SKM-1 (cell line): ENCODE measurements at regions not wholly inside any gene's neighbourhood (a gene's known extent, or its start where the extent isn't known, plus 50 kb on each side); places are given as distances from the start of the nearest gene placed in this dataset.
"Not testable (repeated sequence)": the region's sequence is repeated elsewhere in the genome, so short reads cannot be mapped to it uniquely, and the experiment has no call there.

Experiments
- DNase-seq: peaks from one replicate; lab custom pipeline; 2025; ENCODE audit not compliant: unreplicated experiment; lab: John Stamatoyannopoulos, UW

DNA sequence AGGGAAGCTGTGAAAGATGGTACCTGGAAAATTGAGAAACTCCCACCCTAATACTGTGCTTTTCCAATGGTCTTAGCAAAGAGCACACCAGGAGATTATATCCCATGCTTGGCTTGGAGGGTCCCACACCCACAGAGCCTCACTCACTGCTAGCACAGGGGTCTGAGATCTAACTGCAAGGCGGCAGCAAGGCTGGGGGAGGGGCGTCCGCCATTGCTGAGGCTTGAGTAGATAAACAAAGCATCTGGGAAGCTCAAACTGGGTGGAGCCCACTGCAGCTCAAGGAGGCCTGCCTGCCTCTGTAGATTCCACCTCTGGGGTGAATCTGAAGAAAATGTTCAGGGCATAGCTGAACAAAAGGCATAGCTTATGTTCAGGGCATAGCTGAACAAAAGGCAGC, 510.6 kb upstream of the LMO3 start:
- DNase-seq, result not testable (repeated sequence)

- no peak for DNase-seq
These were observed 504.4 kb upstream of the LMO3 start for GRCh38 chr12:17110316-17110715.

DNA sequence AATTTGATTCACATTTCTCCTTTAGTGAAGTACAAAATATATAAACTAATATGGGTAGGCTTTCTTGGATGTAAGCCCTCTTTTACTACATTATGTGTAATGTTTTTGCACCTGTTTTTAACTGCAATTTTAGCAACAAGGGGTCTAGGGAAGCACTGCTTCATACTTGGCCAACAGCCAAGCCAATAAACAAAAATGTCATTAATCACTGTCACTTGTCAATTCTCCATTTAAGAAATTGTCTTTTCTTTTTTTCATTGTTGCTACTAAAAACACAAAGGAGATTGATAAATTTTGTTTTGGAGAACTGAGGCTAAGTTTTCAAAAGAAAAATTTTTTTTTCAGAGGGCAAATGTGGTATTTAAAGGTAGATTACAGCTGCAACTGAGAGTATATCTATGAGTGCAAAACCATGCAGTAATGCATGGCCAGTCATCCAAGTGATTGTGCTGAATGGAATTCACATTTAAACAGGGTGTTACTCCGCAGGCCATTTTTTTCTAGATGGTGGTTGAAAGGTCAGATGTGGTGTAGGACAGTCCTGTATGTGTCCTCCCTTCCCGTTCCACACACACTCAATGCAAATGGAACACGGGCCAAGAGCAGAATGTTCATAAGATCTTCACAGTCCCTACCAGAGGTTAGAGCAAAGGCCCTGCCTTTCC, 503.0 kb upstream of the LMO3 start:
- no peak for DNase-seq

DNA sequence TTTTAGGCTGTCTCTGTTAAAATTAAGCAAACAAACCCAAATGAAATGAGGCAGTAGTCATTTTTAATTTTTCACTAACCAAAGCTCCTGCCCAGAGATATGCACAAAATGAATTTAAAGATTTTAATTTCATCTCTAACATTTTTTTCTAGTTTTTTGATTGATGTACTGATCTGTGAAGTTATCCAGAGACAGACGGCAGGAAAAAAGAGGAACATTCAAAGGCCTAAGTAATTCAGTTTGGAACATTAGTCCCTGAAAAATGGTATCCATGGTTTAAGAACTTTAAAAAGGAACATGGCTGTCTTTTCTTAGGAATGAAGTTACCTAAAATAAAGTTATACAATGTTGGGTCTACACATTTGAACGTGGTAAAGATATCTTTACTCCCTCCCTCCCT, 498.8 kb upstream of the LMO3 start:
- no peak for DNase-seq

- DNase-seq, result no peak
These were observed 491.7 kb upstream of the LMO3 start for GRCh38 chr12:17097674-17098073.

DNA sequence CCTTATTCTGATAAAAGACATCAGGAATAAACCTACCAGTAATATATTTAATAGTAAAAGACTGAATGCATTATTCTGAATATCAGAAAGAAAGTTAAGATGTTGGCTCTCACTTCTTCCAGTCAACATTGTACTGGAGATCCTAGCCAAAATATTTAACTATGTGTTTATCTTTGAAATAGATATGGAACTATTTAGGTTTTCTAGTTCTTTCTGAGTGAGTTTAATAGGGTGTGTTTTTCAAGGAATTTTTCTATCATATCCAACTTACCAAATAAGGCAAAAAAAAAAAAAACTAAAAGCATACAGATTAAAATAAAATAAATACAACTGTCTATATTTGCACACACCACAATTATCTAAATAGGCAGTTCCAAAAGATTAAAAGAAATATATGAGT, 478.9 kb upstream of the LMO3 start:
- no peak for DNase-seq

GRCh38 chr12:17079251-17079909, 473.4 kb upstream of the LMO3 start:
- DNase-seq, result no peak

GRCh38 chr12:17077594-17077993, 471.6 kb upstream of the LMO3 start:
- no peak for DNase-seq

DNA sequence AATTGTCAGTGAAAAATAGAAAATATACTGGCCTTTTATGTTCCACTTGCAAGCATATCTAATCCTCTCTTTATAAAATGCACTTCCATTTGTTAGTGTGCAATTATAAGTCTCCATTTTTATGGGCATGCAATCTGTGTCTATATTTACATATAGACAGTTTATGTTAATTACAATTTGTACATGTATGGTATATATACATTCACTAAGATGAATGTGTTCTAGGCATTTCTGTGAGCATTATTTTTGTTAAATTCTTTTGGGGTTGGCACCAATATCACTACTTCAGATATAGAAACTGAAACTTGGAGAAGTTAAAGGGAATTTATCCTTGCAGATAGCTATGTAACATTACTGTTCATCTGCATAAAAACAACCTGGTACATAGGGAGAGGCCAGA, 470.8 kb upstream of the LMO3 start:
- no peak for DNase-seq

GRCh38 chr12:17076028-17076744, 470.2 kb upstream of the LMO3 start:
- DNase-seq, result no peak

GRCh38 chr12:17064834-17065233, 458.9 kb upstream of the LMO3 start:
- no peak for DNase-seq

DNA sequence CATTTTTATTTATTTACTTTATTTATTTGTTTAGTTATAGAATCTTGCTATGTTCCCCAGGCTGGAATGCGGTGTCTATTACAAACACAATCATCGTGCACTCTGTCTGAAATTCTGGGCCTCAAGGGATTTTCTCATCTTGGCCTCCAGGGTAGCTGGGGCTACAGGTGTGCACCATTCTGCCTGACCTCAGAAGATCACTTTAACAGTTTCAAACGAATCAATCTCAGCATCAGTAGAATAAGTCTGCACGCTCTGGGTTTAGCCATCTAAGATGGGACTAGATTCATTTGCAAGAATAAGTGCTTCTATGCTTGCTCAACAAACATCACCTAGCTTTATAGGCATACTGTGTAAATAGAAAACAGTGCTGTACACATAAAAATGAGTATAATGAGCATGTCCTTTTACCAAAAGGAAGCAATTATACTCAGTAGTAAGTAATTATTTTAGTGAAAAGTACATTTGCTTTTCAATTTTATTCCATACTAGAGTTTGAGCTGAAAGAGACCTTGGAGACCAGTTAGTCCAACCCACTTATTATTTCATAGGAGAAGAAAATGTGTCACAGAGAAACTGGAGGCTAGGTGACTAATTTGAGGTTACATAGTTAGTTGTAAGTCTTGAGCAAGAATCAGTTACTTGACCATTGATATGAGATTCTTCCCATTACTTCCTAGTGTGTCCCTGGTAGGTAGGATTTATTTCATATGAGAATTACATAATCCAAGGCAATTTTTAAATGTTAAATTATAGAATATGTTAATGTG, 456.5 kb upstream of the LMO3 start:
- no peak for DNase-seq

GRCh38 chr12:17060260-17060659, 454.3 kb upstream of the LMO3 start:
- no peak for DNase-seq

DNA sequence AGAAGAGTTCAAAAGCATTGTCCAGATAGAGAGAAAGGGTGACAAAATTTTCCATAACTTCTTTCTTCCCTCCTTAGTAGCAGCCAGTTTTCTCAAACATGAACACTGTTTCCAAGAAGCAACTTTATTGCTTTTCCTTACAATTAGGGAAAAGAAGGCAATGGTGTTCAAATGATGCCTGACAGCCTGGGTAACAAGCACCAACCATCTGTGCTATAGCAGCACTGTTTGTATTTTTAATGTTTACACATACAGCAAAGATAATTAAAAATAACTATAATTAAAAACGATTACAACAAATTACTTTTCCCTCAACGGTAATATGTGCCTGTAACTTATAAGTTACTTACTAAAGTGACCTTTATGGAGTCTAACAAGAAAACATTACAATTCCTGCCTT, 450.6 kb upstream of the LMO3 start:
- no peak for DNase-seq

- no peak for DNase-seq
These were observed 433.0 kb upstream of the LMO3 start for GRCh38 chr12:17038923-17039322.

GRCh38 chr12:17035372-17035771, 429.4 kb upstream of the LMO3 start:
- no peak for DNase-seq

- DNase-seq, result no peak
These were observed 424.4 kb upstream of the LMO3 start for GRCh38 chr12:17030338-17030737.

- DNase-seq, result no peak
These were observed 422.4 kb upstream of the LMO3 start for GRCh38 chr12:17028348-17028747.

DNA sequence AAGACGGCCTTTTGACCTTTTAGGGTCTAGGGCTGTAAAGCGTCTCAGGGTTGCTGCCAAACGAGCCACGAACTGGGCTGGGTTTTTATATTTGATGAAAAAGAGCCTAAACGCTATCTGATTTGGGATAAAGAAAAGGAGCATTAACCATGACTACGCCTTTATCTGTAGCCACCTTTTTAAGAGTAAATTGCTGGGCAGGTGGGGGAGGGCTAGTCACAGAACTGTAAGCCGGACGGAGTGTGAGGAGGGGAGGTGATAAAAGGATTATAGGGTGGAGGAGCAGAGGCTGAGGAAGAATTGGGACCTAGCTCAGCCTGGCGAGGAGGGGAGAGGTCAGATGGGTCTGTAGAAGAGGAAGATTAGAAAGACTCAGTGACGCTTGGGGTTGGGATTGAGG, 419.5 kb upstream of the LMO3 start:
- DNase-seq, result not testable (repeated sequence)

GRCh38 chr12:17020765-17021164, 414.8 kb upstream of the LMO3 start:
- no peak for DNase-seq

GRCh38 chr12:17017402-17017801, 411.4 kb upstream of the LMO3 start:
- no peak for DNase-seq
